H1 (cell line): ENCODE measurements at regions not wholly inside any gene's neighbourhood (a gene's known extent, or its start where the extent isn't known, plus 50 kb on each side); places are given as distances from the start of the nearest gene placed in this dataset.

ENCODE experiments used
- CTCF ChIA-PET: fragments of 300-600 bp; sonication (Branson Sonifier 250); formaldehyde crosslinking; loops from one replicate; lab custom pipeline; 2021; ENCODE audit not compliant: partially characterized antibody; lab: Charles Lee
- POLR2A ChIA-PET: fragments of 300-600 bp; sonication (Branson Sonifier 250); formaldehyde crosslinking; loops from one replicate; lab custom pipeline; 2021; ENCODE audit warnings: inconsistent platforms; ENCODE audit not compliant: partially characterized antibody; lab: Charles Lee
- DNase-seq, 2 experiments: peaks; one replicate each; pipeline versions ENCODE4 v3.0.0 to v3.0.0-alpha.2; 2010 to 2022; ENCODE audit warnings: low spot score in 2 of 2, low read depth in 1 of 2, mixed read lengths in 1 of 2
- FAIRE-seq: peaks from 2 replicates; lab custom pipeline; 2011; peaks lifted over from hg19 to GRCh38; lab: Jason Lieb, UNC
- H2AFZ ChIP-seq: 2 replicates; pipeline ENCODE4 v1.8.1; 2012; ENCODE audit warnings: low read length, inconsistent platforms
- H2AK5ac ChIP-seq: 2 replicates; pipeline ENCODE4 v1.6.1; 2013; ENCODE audit warnings: low read depth, low read length
- H2BK120ac ChIP-seq: replicated peaks from 2 replicates; pipeline ENCODE3; 2013; ENCODE audit warnings: low read depth, low read length, inconsistent platforms
- H2BK12ac ChIP-seq: 2 replicates; pipeline ENCODE4 v1.6.1; 2013; ENCODE audit warnings: low read depth, low read length
- H2BK15ac ChIP-seq: 2 replicates; pipeline ENCODE4 v1.6.1; 2013; ENCODE audit warnings: low read length
- H2BK20ac ChIP-seq: 2 replicates; pipeline ENCODE4 v1.6.1; 2013; ENCODE audit warnings: low read length
- H2BK5ac ChIP-seq: 2 replicates; pipeline ENCODE4 v1.6.1; 2013; ENCODE audit warnings: low read depth, low read length
- H3K14ac ChIP-seq: 2 replicates; pipeline ENCODE4 v1.6.1; 2013; ENCODE audit warnings: inconsistent platforms; ENCODE audit not compliant: insufficient read length
- H3K18ac ChIP-seq: 2 replicates; pipeline ENCODE4 v1.6.1; 2013; ENCODE audit warnings: low read length; ENCODE audit errors: extremely low read depth
- H3K23ac ChIP-seq: 2 replicates; pipeline ENCODE4 v1.6.1; 2013; ENCODE audit warnings: inconsistent platforms; ENCODE audit not compliant: insufficient read length
- H3K23me2 ChIP-seq: 2 replicates; pipeline ENCODE4 v1.6.1; 2013; ENCODE audit warnings: low read depth, low read length
- H3K27ac ChIP-seq: 2 replicates; pipeline ENCODE4 v1.6.1; 2011; ENCODE audit warnings: low read depth, low read length, inconsistent platforms
- H3K27me3 ChIP-seq, 4 experiments: replicated peaks in 1 of 4; 1 replicate in 1 of 4; 2 replicates in 3 of 4; pipeline versions ENCODE4 v1.6.1 to v1.8.1; 2011 to 2013; ENCODE audit warnings: low read length in 3 of 4, mild to moderate bottlenecking in 3 of 4, inconsistent platforms in 2 of 4, mixed read lengths in 2 of 4, moderate library complexity in 1 of 4; ENCODE audit not compliant: control insufficient read depth in 3 of 4, insufficient read depth in 3 of 4; ENCODE audit errors: extremely low read depth in 1 of 4
- H3K36me3 ChIP-seq, 4 experiments: 2 replicates each; pipeline versions ENCODE4 v1.6.1 to v1.8.1; 2011 to 2013; ENCODE audit warnings: mild to moderate bottlenecking in 4 of 4, low read length in 3 of 4, moderate library complexity in 2 of 4, control low read depth in 1 of 4, inconsistent platforms in 1 of 4; ENCODE audit not compliant: insufficient read depth in 4 of 4, control insufficient read depth in 2 of 4
- H3K4ac ChIP-seq: replicated peaks from 2 replicates; pipeline ENCODE3; 2013; ENCODE audit warnings: low read length, low read depth, mixed read lengths, inconsistent platforms; ENCODE audit not compliant: insufficient read length
- H3K4me1 ChIP-seq, 4 experiments: replicated peaks in 1 of 4; 1 replicate in 1 of 4; 2 replicates in 3 of 4; pipeline versions ENCODE4 v1.6.1 to v1.8.1; 2011 to 2013; ENCODE audit warnings: low read length in 3 of 4, inconsistent platforms in 2 of 4, mixed read lengths in 1 of 4; ENCODE audit not compliant: insufficient read depth in 4 of 4, control insufficient read depth in 3 of 4
- H3K4me2 ChIP-seq, 2 experiments: 2 replicates each; pipeline versions ENCODE4 v1.6.1 to v1.8.1; 2011 to 2013; ENCODE audit warnings: low read depth in 2 of 2, low read length in 2 of 2, control low read depth in 1 of 2, inconsistent platforms in 1 of 2, mild to moderate bottlenecking in 1 of 2; ENCODE audit not compliant: insufficient read depth in 1 of 2
- H3K4me3 ChIP-seq, 4 experiments: fragments of 200-600, 300-600 bp in 1 of 4; sonication (generic), shearing (Covaris generic), sonication (Bioruptor Twin) in 1 of 4; 2 replicates each; pipeline versions ENCODE4 v1.5.1 to v1.8.1; 2011 to 2016; ENCODE audit warnings: low read length in 4 of 4, low read depth in 3 of 4, control low read depth in 2 of 4, inconsistent platforms in 2 of 4, mild to moderate bottlenecking in 2 of 4, mixed read lengths in 1 of 4, moderate library complexity in 1 of 4; ENCODE audit not compliant: insufficient read depth in 2 of 4; ENCODE audit errors: extremely low read depth in 1 of 4
- H3K56ac ChIP-seq: replicated peaks from 2 replicates; pipeline ENCODE3; 2013; ENCODE audit warnings: low read depth, mild to moderate bottlenecking, mixed read lengths, low read length, inconsistent platforms; ENCODE audit not compliant: insufficient read length
- H3K79me1 ChIP-seq: 2 replicates; pipeline ENCODE4 v1.6.1; 2013; ENCODE audit warnings: low read depth, low read length, control low read depth
- H3K79me2 ChIP-seq, 2 experiments: 2 replicates each; pipeline versions ENCODE4 v1.6.1 to v1.8.1; 2012 to 2013; ENCODE audit warnings: low read length in 2 of 2, mild to moderate bottlenecking in 2 of 2, inconsistent platforms in 1 of 2; ENCODE audit not compliant: insufficient read depth in 2 of 2, control insufficient read depth in 1 of 2
- H3K9ac ChIP-seq, 4 experiments: replicated peaks in 1 of 4; 1 replicate in 1 of 4; 2 replicates in 3 of 4; pipeline versions ENCODE4 v1.6.1 to v1.8.1; 2011 to 2013; ENCODE audit warnings: low read depth in 3 of 4, low read length in 3 of 4, control low read depth in 2 of 4, mild to moderate bottlenecking in 2 of 4, moderate library complexity in 2 of 4, inconsistent platforms in 1 of 4; ENCODE audit errors: extremely low read depth in 1 of 4
- H3K9me3 ChIP-seq, 2 experiments: 2 replicates each; pipeline versions ENCODE4 v1.6.1 to v1.8.1; 2012 to 2013; ENCODE audit warnings: mild to moderate bottlenecking in 2 of 2, moderate library complexity in 2 of 2, control low read depth in 1 of 2, inconsistent platforms in 1 of 2, low read depth in 1 of 2, low read length in 1 of 2, mixed read lengths in 1 of 2; ENCODE audit not compliant: insufficient read depth in 2 of 2
- H4K20me1 ChIP-seq, 2 experiments: replicated peaks in 1 of 2; 2 replicates each; pipeline versions ENCODE3 to v1.8.1; 2011 to 2013; ENCODE audit warnings: inconsistent platforms in 2 of 2, low read length in 2 of 2, mild to moderate bottlenecking in 1 of 2; ENCODE audit not compliant: insufficient read depth in 2 of 2, control insufficient read depth in 1 of 2
- H4K5ac ChIP-seq: 2 replicates; pipeline ENCODE4 v1.6.1; 2013; ENCODE audit warnings: low read length, low read depth, mixed read lengths, inconsistent platforms; ENCODE audit not compliant: insufficient read length
- H4K8ac ChIP-seq: 2 replicates; pipeline ENCODE4 v1.8.0; 2013; ENCODE audit warnings: mild to moderate bottlenecking, moderate library complexity, low read length, inconsistent platforms; ENCODE audit not compliant: insufficient read depth; ENCODE audit errors: extremely low read depth
- H4K91ac ChIP-seq: replicated peaks from 2 replicates; pipeline ENCODE3; 2013; ENCODE audit warnings: low read length, mixed read lengths, inconsistent platforms; ENCODE audit not compliant: insufficient read length
- SIN3A ChIP-seq, 2 experiments: IDR thresholded peaks in 1 of 2; conservative IDR thresholded peaks in 1 of 2; 2 replicates each; pipeline ENCODE4 v1.6.1; 2011 to 2012; ENCODE audit warnings: low read length in 2 of 2, improper control_type of control experiment in 1 of 2, low read depth in 1 of 2, mild to moderate bottlenecking in 1 of 2
- TAF1 ChIP-seq: IDR thresholded peaks from 2 replicates; pipeline ENCODE4 v1.6.1; 2011; ENCODE audit warnings: mild to moderate bottlenecking, low read depth, low read length
- WGBS, 2 experiments: shearing (Covaris generic) in 1 of 2; methylation state at CpG; one replicate each; pipeline versions ENCODE4 v1.1.6 to v1.1.7; 2013 to 2015; ENCODE audit warnings: low lambda C conversion rate in 2 of 2, mixed read lengths in 2 of 2, inconsistent platforms in 1 of 2, low coverage in 1 of 2, missing lambda C conversion rate in 1 of 2; ENCODE audit not compliant: insufficient replicate concordance in 2 of 2, insufficient coverage in 1 of 2, insufficient read length in 1 of 2; ENCODE audit errors: extremely low coverage in 1 of 2, missing lambda C conversion rate in 1 of 2; 5-methylcytosine and 5-hydroxymethylcytosine counted together

GRCh38 chr5:33312571-33313549 lies 127.9 kb upstream of the TARS1 start:
- Histone ChIP-seq H3K4ac (no peak overlapping the region), H2BK15ac (no peak overlapping the region), H4K8ac (no peak overlapping the region), H2BK120ac (no peak overlapping the region), H3K27ac (no peak overlapping the region), H3K79me1 (no peaks in the 10 kb centered on the region), H3K14ac (no peak overlapping the region), H3K4me3 (no peak overlapping the region), H4K5ac (no peak overlapping the region), H3K9me3 (no peaks in the 10 kb centered on the region), H3K79me2 (no peaks in the 10 kb centered on the region), H2BK5ac (no peak overlapping the region), H3K18ac (no peak overlapping the region), H2BK20ac (no peak overlapping the region), H3K56ac (no peak overlapping the region), H4K20me1 (no peaks in the 10 kb centered on the region), H2BK12ac (no peak overlapping the region), H2AK5ac (no peak overlapping the region), H3K23ac (no peak overlapping the region), H4K91ac (no peak overlapping the region), H2AFZ (no peak overlapping the region), H3K4me1 (no peaks in the 10 kb centered on the region), H3K27me3 (no peaks in the 10 kb centered on the region), H3K36me3 (no peaks in the 10 kb centered on the region), H3K9ac (no peak overlapping the region), H3K23me2 (no peaks in the 10 kb centered on the region), H3K4me2 (no peak overlapping the region)
- FAIRE-seq = no peak
- ChIA-PET CTCF (interaction anchor here (1.1 to 3.8 kb wide), 3 partner anchors 11 to 705 kb away, joined by 3 to 22 read pairs (median 4); no protein-coding TSS in a partner anchor), POLR2A (no interaction called here)
- WGBS, 2 experiments = 86% methylated on average over 4 of the region's 4 CpGs; no CpG with 5 or more reads in 1 of the 2 experiments
- DNase-seq = no peak
- TF ChIP-seq SIN3A (conservative IDR thresholded peaks at IDR 0.05 in 1 of 2, IDR thresholded peaks at IDR 0.05 in 1 of 2; ENCODE audit: low read depth in 1 of 2, low read length in 2 of 2) = no peak
- TF ChIP-seq TAF1 = no peak
